ENCODE measurements at regions not wholly inside any gene's neighbourhood (a gene's known extent, or its start where the extent isn't known, plus 50 kb on each side); places are given as distances from the start of the nearest gene placed in this dataset.

DNA sequence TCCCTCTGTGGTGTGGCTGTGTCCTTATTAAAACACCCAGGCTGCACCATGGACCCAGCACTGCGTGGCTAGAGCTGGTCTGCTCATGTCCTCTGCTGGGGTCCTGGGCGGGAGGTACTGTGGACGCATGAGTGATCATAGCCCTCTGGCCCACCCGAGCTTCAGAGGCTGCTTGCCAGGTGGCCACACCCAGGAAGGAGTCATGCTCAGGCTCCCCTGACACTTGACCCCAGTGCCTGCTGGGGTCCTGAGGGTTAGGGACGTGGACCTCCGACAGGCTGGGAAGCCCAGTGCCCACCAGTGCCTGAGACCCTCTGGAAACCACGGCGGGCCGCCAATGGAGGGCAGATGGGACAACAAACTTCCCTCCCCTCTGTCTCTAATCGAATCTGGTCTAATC is 66.3 kb upstream of the HS6ST1 start (continued):
- TF ChIP-seq, protein P1, sequence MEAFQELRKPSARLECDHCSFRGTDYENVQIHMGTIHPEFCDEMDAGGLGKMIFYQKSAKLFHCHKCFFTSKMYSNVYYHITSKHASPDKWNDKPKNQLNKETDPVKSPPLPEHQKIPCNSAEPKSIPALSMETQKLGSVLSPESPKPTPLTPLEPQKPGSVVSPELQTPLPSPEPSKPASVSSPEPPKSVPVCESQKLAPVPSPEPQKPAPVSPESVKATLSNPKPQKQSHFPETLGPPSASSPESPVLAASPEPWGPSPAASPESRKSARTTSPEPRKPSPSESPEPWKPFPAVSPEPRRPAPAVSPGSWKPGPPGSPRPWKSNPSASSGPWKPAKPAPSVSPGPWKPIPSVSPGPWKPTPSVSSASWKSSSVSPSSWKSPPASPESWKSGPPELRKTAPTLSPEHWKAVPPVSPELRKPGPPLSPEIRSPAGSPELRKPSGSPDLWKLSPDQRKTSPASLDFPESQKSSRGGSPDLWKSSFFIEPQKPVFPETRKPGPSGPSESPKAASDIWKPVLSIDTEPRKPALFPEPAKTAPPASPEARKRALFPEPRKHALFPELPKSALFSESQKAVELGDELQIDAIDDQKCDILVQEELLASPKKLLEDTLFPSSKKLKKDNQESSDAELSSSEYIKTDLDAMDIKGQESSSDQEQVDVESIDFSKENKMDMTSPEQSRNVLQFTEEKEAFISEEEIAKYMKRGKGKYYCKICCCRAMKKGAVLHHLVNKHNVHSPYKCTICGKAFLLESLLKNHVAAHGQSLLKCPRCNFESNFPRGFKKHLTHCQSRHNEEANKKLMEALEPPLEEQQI (IDR thresholded peaks at IDR 0.05), result no peak
- no peak for TF ChIP-seq RB1 (IDR thresholded peaks at IDR 0.05; ENCODE audit: low read depth)

DNA sequence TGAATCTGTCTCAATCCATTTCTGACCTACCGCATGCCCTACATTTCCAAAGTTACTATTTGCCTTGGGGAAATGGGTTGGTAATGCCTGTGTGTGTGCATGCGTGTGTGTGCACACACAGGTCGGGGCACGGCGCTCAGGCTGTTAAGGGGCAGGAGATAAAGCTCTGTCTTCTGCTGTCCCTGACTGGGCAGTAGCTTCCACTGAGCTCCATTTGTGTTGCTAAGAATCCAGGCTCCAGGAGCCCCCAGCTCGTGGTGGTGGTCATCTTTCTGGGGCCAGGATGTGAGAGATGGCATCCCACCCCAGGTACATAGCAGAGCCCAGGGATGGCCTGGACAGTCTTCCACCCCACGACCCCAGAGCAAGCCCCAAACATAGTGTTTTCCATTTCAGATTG is 66.7 kb upstream of the HS6ST1 start:
- no peak overlapping the region for H3K9ac ChIP-seq (ENCODE audit: insufficient read depth in 1 of 2, low read depth in 2 of 2, low read length in 2 of 2)

More for the DNA sequence above, 66.7 kb upstream of the HS6ST1 start:
- ChIA-PET POLR2A (no interaction called here), CTCF (ENCODE audit: low intra/inter-chr PET ratio) (no interaction called here)
- TF ChIP-seq OTX1 (CRISPR knock-in tag; IDR thresholded peaks at IDR 0.05) (no peak), EP300 (IDR thresholded peaks at IDR 0.05; ENCODE audit: low read length) (no peak), PTBP1 (IDR thresholded peaks at IDR 0.05; ENCODE audit: low read depth, low read length) (no peak), EHMT2 (IDR thresholded peaks at IDR 0.05) (no peak), NCOA4 (IDR thresholded peaks at IDR 0.05; ENCODE audit: partially characterized antibody) (no peak), RBM22 (IDR thresholded peaks at IDR 0.05; ENCODE audit: low read depth, low read length, poor library complexity, severe bottlenecking) (no peak), RBFOX2 (IDR thresholded peaks at IDR 0.05; ENCODE audit: low read depth, low read length) (no peak), ZNF436 (CRISPR knock-in tag; IDR thresholded peaks at IDR 0.05) (no peak), ZNF217 (CRISPR knock-in tag; IDR thresholded peaks at IDR 0.05) (no peak), ZNF140 (CRISPR knock-in tag; IDR thresholded peaks at IDR 0.05) (no peak), RBM15 (IDR thresholded peaks at IDR 0.05; ENCODE audit: insufficient read depth, low read length) (no peak), DACH1 (IDR thresholded peaks at IDR 0.05; ENCODE audit: partially characterized antibody) (no peak), FOXA3 (CRISPR knock-in tag; conservative IDR thresholded peaks at IDR 0.05 in 1 of 2, IDR thresholded peaks at IDR 0.05 in 1 of 2) (no peak), CHCHD3 (CRISPR knock-in tag; IDR thresholded peaks at IDR 0.05) (no peak), E2F3 (CRISPR knock-in tag; IDR thresholded peaks at IDR 0.05) (no peak)
- TF ChIP-seq, protein P2, sequence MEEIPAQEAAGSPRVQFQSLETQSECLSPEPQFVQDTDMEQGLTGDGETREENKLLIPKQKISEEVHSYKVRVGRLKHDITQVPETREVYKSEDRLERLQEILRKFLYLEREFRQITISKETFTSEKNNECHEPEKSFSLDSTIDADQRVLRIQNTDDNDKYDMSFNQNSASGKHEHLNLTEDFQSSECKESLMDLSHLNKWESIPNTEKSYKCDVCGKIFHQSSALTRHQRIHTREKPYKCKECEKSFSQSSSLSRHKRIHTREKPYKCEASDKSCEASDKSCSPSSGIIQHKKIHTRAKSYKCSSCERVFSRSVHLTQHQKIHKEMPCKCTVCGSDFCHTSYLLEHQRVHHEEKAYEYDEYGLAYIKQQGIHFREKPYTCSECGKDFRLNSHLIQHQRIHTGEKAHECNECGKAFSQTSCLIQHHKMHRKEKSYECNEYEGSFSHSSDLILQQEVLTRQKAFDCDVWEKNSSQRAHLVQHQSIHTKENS (CRISPR knock-in tag; IDR thresholded peaks at IDR 0.05), result no peak
- TF ChIP-seq, protein P3, sequence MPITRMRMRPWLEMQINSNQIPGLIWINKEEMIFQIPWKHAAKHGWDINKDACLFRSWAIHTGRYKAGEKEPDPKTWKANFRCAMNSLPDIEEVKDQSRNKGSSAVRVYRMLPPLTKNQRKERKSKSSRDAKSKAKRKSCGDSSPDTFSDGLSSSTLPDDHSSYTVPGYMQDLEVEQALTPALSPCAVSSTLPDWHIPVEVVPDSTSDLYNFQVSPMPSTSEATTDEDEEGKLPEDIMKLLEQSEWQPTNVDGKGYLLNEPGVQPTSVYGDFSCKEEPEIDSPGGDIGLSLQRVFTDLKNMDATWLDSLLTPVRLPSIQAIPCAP (CRISPR knock-in tag; IDR thresholded peaks at IDR 0.05; ENCODE audit: borderline replicate concordance), result no peak
- H3K4me2 ChIP-seq (ENCODE audit: insufficient read depth, low read length), result no peak overlapping the region
- no peak overlapping the region for H2AFZ ChIP-seq (ENCODE audit: low read depth, low read length)
- no peak for ATAC-seq
- no peaks in the 10 kb centered on the region for H3K9me3 ChIP-seq (replicated peaks; ENCODE audit: control insufficient read depth, insufficient read depth, low read depth, low read length)
- no peak overlapping the region for H3K27ac ChIP-seq (ENCODE audit: extremely low read depth, low read depth, low read length)
- no peak for DNase-seq (ENCODE audit: extremely low read depth in 1 of 4, low spot score in 3 of 4)
- intact Hi-C loops (cut with micrococcal nuclease) (no loop called here), in situ Hi-C loops (cut with MboI) (no loop called here)
- 2% methylated on average over 7 of the region's 7 CpGs for WGBS (ENCODE audit: insufficient coverage, low coverage, missing lambda C conversion rate)
- H3K27me3 ChIP-seq (ENCODE audit: control insufficient read depth in 2 of 2, insufficient read depth in 2 of 2, low read length in 2 of 2), result peaks cover 18 to 72% of the 10 kb centered on the region in 2 experiments
- no peaks in the 10 kb centered on the region for H3K36me3 ChIP-seq (ENCODE audit: control insufficient read depth, insufficient read depth, low read length)
- H3K4me1 ChIP-seq (replicated peaks in 1 of 2; ENCODE audit: control insufficient read depth in 2 of 2, insufficient read depth in 2 of 2, low read length in 2 of 2), result peaks cover 0 to 11% of the 10 kb centered on the region in 2 experiments; a peak in 2 of 5 replicates
- BruUV-seq (replicated peaks), result no TSS peak
- H3K79me2 ChIP-seq (ENCODE audit: control insufficient read depth, insufficient read depth, low read length), result no peaks in the 10 kb centered on the region
- peaks cover 2% of the 10 kb centered on the region; the same call in 1 of the 2 replicates for H4K20me1 ChIP-seq (replicated peaks; ENCODE audit: control insufficient read depth, insufficient read depth, low read length)
- no peak overlapping the region for H3K4me3 ChIP-seq
- no peaks in the 10 kb centered on the region for H3K9me1 ChIP-seq (ENCODE audit: control insufficient read depth, insufficient read depth, low read length)
- FAIRE-seq, result no peak
